Mucosa of descending colon (tissue), 3 donors: ENCODE measurements at regions not wholly inside any gene's neighbourhood (a gene's known extent, or its start where the extent isn't known, plus 50 kb on each side); places are given as distances from the start of the nearest gene placed in this dataset.

Experiments
- ATAC-seq: fragments of 200-7000 bp; cut with Tn5 transposase; one replicate; pipeline ENCODE4 v1.9.1; 2020; ENCODE audit warnings: mild to moderate bottlenecking, moderate library complexity
- DNase-seq, 3 donors: peaks; one replicate each; pipeline ENCODE4 v3.0.0-alpha.2; 2020
- H3K36me3 ChIP-seq: fragments of 200-600 bp; one replicate; pipeline ENCODE4 v1.8.0; 2021; ENCODE audit warnings: low read depth, mild to moderate bottlenecking
- H3K4me1 ChIP-seq: fragments of 200-600 bp; one replicate; pipeline ENCODE4 v1.8.0; 2021; ENCODE audit warnings: low read depth, mild to moderate bottlenecking
- H3K4me3 ChIP-seq: fragments of 200-600 bp; one replicate; pipeline ENCODE4 v1.8.0; 2021; ENCODE audit warnings: mild to moderate bottlenecking
- H3K9me3 ChIP-seq: fragments of 200-600 bp; one replicate; pipeline ENCODE4 v1.8.0; 2021; ENCODE audit warnings: mild to moderate bottlenecking
- intact Hi-C, 2 donors: fragments of 100-400 bp; cut with DNase I in 1 of 2; cut with micrococcal nuclease in 1 of 2; formaldehyde crosslinking; loops; one replicate each; pipeline versions ENCODE4 v1.11.0 to v1.11.1; 2022; cut with DNase I, micrococcal nuclease
- TF ChIP-seq, protein P1 (sequence below): fragments of 200-600 bp; IDR thresholded peaks from one replicate; pipeline ENCODE4 v1.8.0; 2022; ENCODE audit warnings: antibody characterized with exemption, mild to moderate bottlenecking
- donor health status: DM: no; HTN: no; CAD: no; lungs with moderate emphysema.
- donor health status: DM: no; HTN: no; CAD: no.
- donor health status: DM: no; HTN: yes; CAD: no.

DNA sequence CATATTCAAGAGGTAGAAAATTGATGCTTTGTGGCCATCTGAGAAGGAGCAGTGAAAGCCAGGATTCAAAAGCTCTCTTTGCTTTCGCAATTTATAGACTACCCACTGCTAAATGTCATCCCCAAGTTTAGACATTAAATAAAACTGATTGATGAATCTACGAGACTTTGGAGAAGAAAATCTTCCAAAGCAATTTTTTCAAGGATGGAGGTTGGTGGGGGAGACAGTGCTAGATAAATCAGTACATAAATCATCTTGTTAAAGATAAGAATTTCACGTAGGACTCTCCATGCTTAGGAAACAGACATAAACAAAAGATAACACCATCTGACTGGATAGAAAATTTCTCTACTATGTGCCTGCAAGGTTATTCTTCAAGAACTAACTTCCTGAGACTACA is 147.6 kb upstream of the TIAM1 start:
- H3K4me1 ChIP-seq = no peaks in the 10 kb centered on the region
- ATAC-seq = no peak
- TF ChIP-seq, protein P1, sequence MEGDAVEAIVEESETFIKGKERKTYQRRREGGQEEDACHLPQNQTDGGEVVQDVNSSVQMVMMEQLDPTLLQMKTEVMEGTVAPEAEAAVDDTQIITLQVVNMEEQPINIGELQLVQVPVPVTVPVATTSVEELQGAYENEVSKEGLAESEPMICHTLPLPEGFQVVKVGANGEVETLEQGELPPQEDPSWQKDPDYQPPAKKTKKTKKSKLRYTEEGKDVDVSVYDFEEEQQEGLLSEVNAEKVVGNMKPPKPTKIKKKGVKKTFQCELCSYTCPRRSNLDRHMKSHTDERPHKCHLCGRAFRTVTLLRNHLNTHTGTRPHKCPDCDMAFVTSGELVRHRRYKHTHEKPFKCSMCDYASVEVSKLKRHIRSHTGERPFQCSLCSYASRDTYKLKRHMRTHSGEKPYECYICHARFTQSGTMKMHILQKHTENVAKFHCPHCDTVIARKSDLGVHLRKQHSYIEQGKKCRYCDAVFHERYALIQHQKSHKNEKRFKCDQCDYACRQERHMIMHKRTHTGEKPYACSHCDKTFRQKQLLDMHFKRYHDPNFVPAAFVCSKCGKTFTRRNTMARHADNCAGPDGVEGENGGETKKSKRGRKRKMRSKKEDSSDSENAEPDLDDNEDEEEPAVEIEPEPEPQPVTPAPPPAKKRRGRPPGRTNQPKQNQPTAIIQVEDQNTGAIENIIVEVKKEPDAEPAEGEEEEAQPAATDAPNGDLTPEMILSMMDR = no peak
- intact Hi-C loops = no loop called here
- DNase-seq = no peak
- no peak overlapping the region for H3K4me3 ChIP-seq
- no peaks in the 10 kb centered on the region for H3K36me3 ChIP-seq
- no peaks in the 10 kb centered on the region for H3K9me3 ChIP-seq

DNA sequence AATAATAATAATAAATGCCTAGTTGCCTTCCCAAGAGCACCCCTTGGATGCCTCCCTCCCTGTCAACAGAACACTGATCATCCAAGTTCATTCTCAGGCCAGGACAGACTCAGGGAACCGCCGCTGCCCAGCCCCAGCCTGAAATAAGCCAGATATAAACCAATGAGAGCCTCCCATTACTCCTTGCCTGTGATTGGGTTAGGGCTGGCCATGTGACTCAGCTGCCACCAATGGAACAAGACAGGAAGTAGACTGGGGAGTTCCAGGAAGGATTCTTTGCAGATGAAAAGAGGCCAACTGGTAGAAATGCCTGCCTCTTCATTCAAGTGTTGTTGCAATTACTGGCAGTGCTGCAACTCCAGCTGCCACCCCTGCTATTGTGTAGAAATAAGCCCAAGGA is 146.4 kb upstream of the TIAM1 start:
- Histone ChIP-seq H3K36me3 (no peaks in the 10 kb centered on the region), H3K9me3 (peaks cover 6% of the 10 kb centered on the region), H3K4me3 (no peak overlapping the region), H3K4me1 (no peaks in the 10 kb centered on the region)
- DNase-seq (no peak), ATAC-seq (no peak)
- intact Hi-C loops = no loop called here
- TF ChIP-seq, protein P1 = no peak

DNA sequence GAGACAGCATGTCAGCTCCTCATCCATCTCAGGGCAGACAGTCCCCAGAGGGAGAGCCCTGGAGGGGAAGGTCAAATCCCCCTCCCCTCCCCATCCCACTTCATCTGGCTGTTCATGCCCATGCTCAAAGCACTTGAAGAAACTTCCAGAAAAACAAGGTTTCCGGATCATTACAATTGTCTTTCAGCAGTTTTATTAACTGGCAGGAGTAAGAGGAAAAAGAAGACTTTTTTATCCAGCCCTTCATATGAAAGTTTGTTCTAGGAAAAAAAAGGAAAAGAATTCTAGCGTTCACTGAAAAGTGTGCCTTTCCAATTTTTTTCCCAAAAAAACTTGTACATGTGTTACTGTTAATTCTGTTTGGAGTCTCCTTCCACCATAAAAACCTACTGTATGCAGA is 145.7 kb upstream of the TIAM1 start:
- no peaks in the 10 kb centered on the region for H3K4me1 ChIP-seq
- H3K9me3 ChIP-seq = peaks cover 13% of the 10 kb centered on the region
- H3K36me3 ChIP-seq = no peaks in the 10 kb centered on the region
- ATAC-seq (no peak), DNase-seq (no peak)
- TF ChIP-seq, protein P1 = no peak
- intact Hi-C loops = no loop called here
- H3K4me3 ChIP-seq = no peak overlapping the region

DNA sequence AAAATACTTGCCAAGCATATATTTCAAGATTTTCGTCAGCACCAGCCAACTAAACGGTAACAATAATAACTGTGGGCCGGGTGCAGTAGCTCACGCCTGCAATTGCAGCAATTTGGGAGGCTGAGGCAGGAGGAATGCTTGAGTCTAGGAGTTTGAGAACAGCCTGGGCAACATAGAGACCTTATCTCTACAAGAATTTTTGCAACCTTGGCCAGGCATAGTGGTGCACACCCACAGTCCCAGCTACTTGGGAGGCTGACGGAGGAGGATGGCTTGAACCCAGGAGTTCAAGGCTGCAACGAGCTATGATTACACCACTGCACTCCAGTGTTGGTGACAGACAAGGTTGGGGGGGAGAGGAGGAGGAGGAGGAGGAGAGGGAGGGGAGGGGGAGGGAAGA is 145.0 kb upstream of the TIAM1 start:
- TF ChIP-seq, protein P1 = no peak
- Histone ChIP-seq H3K4me1 (no peaks in the 10 kb centered on the region), H3K36me3 (no peaks in the 10 kb centered on the region), H3K9me3 (peaks cover 15% of the 10 kb centered on the region), H3K4me3 (no peak overlapping the region)
- DNase-seq (no peak), ATAC-seq (no peak)
- intact Hi-C loops = no loop called here

DNA sequence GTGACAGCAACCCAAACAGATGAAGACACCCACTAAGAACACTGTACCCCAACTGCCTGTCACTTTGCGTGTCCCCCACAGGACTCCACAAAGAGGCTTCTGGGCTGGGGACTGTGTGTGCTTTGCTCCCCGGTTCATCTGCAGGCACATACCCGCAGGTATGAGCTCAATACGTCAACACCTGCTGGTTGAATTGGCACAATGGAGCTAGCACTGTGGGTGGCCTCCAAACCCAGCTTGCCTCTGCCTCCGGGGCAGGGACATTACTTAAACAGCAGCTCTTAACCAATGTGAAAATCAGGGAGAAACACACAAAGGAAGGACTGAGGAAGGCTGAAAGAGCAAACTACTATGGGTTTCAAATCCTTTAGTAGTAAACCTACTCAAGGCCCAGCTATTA is 140.2 kb upstream of the TIAM1 start:
- H3K4me3 ChIP-seq = no peak overlapping the region
- H3K9me3 ChIP-seq = peaks cover 32% of the 10 kb centered on the region
- DNase-seq (no peak), ATAC-seq (no peak)
- H3K36me3 ChIP-seq = no peaks in the 10 kb centered on the region
- intact Hi-C loops = no loop called here
- TF ChIP-seq, protein P1 = no peak
- no peaks in the 10 kb centered on the region for H3K4me1 ChIP-seq

DNA sequence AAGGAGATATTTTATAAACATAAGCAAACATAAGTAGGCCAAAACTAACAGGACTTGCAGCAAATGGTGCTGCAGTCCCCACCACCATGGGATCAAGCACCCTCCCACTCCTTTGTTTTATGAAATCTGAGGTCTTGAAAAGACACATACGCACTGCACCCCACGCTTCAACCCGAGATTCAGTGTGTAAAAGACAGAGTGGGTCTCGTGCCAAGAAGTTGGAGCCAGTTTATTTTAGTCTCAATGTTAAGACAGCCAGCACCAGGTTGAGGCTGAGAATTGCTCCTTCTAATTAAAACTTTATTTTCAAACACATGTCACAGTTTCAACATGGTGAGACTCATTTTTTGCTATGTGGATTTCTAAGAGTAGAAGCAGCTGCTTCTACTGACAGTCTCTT is 139.1 kb upstream of the TIAM1 start:
- TF ChIP-seq, protein P1 = no peak
- peaks cover 32% of the 10 kb centered on the region for H3K9me3 ChIP-seq
- no peaks in the 10 kb centered on the region for H3K4me1 ChIP-seq
- DNase-seq (no peak), ATAC-seq (no peak)
- H3K36me3 ChIP-seq = no peaks in the 10 kb centered on the region
- intact Hi-C loops = no loop called here
- no peak overlapping the region for H3K4me3 ChIP-seq
